ENCODE measurements at regions not wholly inside any gene's neighbourhood (a gene's known extent, or its start where the extent isn't known, plus 50 kb on each side); places are given as distances from the start of the nearest gene placed in this dataset.

DNA sequence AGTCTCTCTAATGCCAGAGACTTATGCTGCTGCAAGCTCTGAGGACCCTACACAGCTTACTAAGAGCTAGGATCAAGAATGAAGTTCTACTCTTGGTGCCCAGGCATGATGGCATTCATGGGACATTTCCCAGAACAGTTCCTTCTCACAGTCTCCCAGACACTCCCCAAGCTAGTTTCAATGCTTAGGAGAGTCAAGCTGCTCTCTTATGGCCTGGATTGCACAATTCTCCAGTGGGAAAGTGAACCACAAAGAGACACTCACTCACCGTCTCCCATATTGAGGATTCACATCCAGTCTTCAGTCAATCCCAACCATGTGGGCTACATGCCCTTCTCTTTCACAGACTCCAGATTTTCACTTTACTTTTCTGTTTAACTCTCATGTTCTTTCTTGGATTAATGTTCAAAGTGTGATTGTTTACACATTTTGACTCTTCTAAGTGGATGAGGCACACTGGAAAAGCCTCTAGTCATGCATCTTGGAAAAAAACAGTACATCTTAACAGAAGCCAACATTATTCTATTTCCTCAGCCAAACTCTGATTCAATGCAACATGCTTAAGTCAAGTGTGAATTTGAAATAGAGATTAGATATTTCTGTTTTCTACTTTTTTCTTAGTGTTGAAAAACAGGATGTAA is 447.8 kb upstream of the BTBD3 start:
- DNase-seq (ENCODE audit: low spot score) (no peak), ATAC-seq (no peak)
- no peaks in the 10 kb centered on the region for H3K36me3 ChIP-seq (ENCODE audit: insufficient read depth)
- Mint-ChIP-seq H3K4me1 (peaks cover 19% of the 10 kb centered on the region), H3K9me3 (peaks cover 4% of the 10 kb centered on the region; the same call in 1 of the 3 replicates), H3K27me3 (ENCODE audit: insufficient read depth, low read depth, poor library complexity) (no peaks in the 10 kb centered on the region), H3K36me3 (ENCODE audit: low read depth) (peaks cover 9% of the 10 kb centered on the region; the same call in 2 of the 3 replicates), H3K27ac (no peak overlapping the region), H3K4me3 (no peak overlapping the region)
- H3F3A ChIP-seq (replicated peaks; ENCODE audit: low read depth) = no peaks in the 10 kb centered on the region
- no peak overlapping the region for H3K4me3 ChIP-seq
- H3K27me3 ChIP-seq (ENCODE audit: insufficient read depth) = no peaks in the 10 kb centered on the region
- H4K20me1 ChIP-seq (replicated peaks; ENCODE audit: insufficient read depth) = no peaks in the 10 kb centered on the region
- H3K79me2 ChIP-seq (replicated peaks; ENCODE audit: insufficient read depth) = no peaks in the 10 kb centered on the region
- H3K27ac ChIP-seq (ENCODE audit: low read depth) = no peak overlapping the region
- H2AFZ ChIP-seq = no peak overlapping the region
- H3K4me1 ChIP-seq (ENCODE audit: insufficient read depth) = peaks cover 21% of the 10 kb centered on the region
- H3K4me2 ChIP-seq = no peak overlapping the region
- TF ChIP-seq ZNF331 (CRISPR knock-in tag; IDR thresholded peaks at IDR 0.05; ENCODE audit: low read depth) = no peak
- no peak for TF ChIP-seq STAT1 (IDR thresholded peaks at IDR 0.05; ENCODE audit: unreplicated experiment)
- TF ChIP-seq, protein P1, sequence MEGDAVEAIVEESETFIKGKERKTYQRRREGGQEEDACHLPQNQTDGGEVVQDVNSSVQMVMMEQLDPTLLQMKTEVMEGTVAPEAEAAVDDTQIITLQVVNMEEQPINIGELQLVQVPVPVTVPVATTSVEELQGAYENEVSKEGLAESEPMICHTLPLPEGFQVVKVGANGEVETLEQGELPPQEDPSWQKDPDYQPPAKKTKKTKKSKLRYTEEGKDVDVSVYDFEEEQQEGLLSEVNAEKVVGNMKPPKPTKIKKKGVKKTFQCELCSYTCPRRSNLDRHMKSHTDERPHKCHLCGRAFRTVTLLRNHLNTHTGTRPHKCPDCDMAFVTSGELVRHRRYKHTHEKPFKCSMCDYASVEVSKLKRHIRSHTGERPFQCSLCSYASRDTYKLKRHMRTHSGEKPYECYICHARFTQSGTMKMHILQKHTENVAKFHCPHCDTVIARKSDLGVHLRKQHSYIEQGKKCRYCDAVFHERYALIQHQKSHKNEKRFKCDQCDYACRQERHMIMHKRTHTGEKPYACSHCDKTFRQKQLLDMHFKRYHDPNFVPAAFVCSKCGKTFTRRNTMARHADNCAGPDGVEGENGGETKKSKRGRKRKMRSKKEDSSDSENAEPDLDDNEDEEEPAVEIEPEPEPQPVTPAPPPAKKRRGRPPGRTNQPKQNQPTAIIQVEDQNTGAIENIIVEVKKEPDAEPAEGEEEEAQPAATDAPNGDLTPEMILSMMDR (conservative IDR thresholded peaks at IDR 0.05; ENCODE audit: low read depth in 2 of 2) = no peak
- TF ChIP-seq, protein P2, sequence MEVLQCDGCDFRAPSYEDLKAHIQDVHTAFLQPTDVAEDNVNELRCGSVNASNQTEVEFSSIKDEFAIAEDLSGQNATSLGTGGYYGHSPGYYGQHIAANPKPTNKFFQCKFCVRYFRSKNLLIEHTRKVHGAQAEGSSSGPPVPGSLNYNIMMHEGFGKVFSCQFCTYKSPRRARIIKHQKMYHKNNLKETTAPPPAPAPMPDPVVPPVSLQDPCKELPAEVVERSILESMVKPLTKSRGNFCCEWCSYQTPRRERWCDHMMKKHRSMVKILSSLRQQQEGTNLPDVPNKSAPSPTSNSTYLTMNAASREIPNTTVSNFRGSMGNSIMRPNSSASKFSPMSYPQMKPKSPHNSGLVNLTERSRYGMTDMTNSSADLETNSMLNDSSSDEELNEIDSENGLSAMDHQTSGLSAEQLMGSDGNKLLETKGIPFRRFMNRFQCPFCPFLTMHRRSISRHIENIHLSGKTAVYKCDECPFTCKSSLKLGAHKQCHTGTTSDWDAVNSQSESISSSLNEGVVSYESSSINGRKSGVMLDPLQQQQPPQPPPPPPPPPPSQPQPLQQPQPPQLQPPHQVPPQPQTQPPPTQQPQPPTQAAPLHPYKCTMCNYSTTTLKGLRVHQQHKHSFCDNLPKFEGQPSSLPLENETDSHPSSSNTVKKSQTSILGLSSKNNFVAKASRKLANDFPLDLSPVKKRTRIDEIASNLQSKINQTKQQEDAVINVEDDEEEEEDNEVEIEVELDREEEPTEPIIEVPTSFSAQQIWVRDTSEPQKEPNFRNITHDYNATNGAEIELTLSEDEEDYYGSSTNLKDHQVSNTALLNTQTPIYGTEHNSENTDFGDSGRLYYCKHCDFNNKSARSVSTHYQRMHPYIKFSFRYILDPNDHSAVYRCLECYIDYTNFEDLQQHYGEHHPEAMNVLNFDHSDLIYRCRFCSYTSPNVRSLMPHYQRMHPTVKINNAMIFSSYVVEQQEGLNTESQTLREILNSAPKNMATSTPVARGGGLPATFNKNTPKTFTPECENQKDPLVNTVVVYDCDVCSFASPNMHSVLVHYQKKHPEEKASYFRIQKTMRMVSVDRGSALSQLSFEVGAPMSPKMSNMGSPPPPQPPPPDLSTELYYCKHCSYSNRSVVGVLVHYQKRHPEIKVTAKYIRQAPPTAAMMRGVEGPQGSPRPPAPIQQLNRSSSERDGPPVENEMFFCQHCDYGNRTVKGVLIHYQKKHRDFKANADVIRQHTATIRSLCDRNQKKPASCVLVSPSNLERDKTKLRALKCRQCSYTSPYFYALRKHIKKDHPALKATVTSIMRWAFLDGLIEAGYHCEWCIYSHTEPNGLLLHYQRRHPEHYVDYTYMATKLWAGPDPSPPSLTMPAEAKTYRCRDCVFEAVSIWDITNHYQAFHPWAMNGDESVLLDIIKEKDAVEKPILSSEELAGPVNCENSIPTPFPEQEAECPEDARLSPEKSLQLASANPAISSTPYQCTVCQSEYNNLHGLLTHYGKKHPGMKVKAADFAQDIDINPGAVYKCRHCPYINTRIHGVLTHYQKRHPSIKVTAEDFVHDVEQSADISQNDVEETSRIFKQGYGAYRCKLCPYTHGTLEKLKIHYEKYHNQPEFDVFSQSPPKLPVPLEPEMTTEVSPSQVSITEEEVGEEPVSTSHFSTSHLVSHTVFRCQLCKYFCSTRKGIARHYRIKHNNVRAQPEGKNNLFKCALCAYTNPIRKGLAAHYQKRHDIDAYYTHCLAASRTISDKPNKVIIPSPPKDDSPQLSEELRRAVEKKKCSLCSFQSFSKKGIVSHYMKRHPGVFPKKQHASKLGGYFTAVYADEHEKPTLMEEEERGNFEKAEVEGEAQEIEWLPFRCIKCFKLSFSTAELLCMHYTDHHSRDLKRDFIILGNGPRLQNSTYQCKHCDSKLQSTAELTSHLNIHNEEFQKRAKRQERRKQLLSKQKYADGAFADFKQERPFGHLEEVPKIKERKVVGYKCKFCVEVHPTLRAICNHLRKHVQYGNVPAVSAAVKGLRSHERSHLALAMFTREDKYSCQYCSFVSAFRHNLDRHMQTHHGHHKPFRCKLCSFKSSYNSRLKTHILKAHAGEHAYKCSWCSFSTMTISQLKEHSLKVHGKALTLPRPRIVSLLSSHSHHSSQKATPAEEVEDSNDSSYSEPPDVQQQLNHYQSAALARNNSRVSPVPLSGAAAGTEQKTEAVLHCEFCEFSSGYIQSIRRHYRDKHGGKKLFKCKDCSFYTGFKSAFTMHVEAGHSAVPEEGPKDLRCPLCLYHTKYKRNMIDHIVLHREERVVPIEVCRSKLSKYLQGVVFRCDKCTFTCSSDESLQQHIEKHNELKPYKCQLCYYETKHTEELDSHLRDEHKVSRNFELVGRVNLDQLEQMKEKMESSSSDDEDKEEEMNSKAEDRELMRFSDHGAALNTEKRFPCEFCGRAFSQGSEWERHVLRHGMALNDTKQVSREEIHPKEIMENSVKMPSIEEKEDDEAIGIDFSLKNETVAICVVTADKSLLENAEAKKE (CRISPR knock-in tag; IDR thresholded peaks at IDR 0.05) = no peak
- TF ChIP-seq NANOG (IDR thresholded peaks at IDR 0.05; ENCODE audit: borderline replicate concordance) = no peak
- TF ChIP-seq, protein P3, sequence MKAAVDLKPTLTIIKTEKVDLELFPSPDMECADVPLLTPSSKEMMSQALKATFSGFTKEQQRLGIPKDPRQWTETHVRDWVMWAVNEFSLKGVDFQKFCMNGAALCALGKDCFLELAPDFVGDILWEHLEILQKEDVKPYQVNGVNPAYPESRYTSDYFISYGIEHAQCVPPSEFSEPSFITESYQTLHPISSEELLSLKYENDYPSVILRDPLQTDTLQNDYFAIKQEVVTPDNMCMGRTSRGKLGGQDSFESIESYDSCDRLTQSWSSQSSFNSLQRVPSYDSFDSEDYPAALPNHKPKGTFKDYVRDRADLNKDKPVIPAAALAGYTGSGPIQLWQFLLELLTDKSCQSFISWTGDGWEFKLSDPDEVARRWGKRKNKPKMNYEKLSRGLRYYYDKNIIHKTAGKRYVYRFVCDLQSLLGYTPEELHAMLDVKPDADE (IDR thresholded peaks at IDR 0.05) = no peak
- TF ChIP-seq ZNF114 (CRISPR knock-in tag; IDR thresholded peaks at IDR 0.05) = no peak
- no peak for TF ChIP-seq JUNB (IDR thresholded peaks at IDR 0.05; ENCODE audit: unreplicated experiment)
- TF ChIP-seq EZH2phosphoT487 (IDR thresholded peaks at IDR 0.05; ENCODE audit: unreplicated experiment) = no peak
- TF ChIP-seq CREB1 (CRISPR knock-in tag; IDR thresholded peaks at IDR 0.05; ENCODE audit: low read depth) = no peak
- TF ChIP-seq, protein P4, sequence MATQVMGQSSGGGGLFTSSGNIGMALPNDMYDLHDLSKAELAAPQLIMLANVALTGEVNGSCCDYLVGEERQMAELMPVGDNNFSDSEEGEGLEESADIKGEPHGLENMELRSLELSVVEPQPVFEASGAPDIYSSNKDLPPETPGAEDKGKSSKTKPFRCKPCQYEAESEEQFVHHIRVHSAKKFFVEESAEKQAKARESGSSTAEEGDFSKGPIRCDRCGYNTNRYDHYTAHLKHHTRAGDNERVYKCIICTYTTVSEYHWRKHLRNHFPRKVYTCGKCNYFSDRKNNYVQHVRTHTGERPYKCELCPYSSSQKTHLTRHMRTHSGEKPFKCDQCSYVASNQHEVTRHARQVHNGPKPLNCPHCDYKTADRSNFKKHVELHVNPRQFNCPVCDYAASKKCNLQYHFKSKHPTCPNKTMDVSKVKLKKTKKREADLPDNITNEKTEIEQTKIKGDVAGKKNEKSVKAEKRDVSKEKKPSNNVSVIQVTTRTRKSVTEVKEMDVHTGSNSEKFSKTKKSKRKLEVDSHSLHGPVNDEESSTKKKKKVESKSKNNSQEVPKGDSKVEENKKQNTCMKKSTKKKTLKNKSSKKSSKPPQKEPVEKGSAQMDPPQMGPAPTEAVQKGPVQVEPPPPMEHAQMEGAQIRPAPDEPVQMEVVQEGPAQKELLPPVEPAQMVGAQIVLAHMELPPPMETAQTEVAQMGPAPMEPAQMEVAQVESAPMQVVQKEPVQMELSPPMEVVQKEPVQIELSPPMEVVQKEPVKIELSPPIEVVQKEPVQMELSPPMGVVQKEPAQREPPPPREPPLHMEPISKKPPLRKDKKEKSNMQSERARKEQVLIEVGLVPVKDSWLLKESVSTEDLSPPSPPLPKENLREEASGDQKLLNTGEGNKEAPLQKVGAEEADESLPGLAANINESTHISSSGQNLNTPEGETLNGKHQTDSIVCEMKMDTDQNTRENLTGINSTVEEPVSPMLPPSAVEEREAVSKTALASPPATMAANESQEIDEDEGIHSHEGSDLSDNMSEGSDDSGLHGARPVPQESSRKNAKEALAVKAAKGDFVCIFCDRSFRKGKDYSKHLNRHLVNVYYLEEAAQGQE (IDR thresholded peaks at IDR 0.05; ENCODE audit: unreplicated experiment) = no peak
- TF ChIP-seq EZH2 (IDR thresholded peaks at IDR 0.05; ENCODE audit: low read depth, unreplicated experiment) = no peak
- peaks cover 11% of the 10 kb centered on the region for H3K9me2 ChIP-seq (ENCODE audit: insufficient read depth)

Measured in GM23338 (cell line).